Astrocyte (in vitro differentiated cells and primary cell): ENCODE measurements at regions not wholly inside any gene's neighbourhood (a gene's known extent, or its start where the extent isn't known, plus 50 kb on each side); places are given as distances from the start of the nearest gene placed in this dataset.

Experiments used
- DNase-seq: peaks from one replicate; pipeline ENCODE4 v3.0.0-alpha.2; 2010; ENCODE audit warnings: low read depth
- FAIRE-seq: peaks from 2 replicates; lab custom pipeline; 2011; peaks lifted over from hg19 to GRCh38; lab: Jason Lieb, UNC
- H2AFZ ChIP-seq: 2 replicates; pipeline ENCODE4 v1.6.0; 2012; ENCODE audit warnings: low read depth, low read length, inconsistent platforms
- H3K27ac ChIP-seq: 2 replicates; pipeline ENCODE4 v1.5.1; 2011; ENCODE audit warnings: low read depth, low read length, inconsistent platforms
- H3K27me3 ChIP-seq: 2 replicates; pipeline ENCODE4 v1.6.0; 2011; ENCODE audit warnings: low read length, inconsistent platforms; ENCODE audit not compliant: insufficient read depth
- H3K36me3 ChIP-seq: 2 replicates; pipeline ENCODE4 v1.5.1; 2011; ENCODE audit warnings: low read length, inconsistent platforms; ENCODE audit not compliant: insufficient read depth
- H3K4me1 ChIP-seq: 2 replicates; pipeline ENCODE4 v1.5.1; 2011; ENCODE audit warnings: low read length, inconsistent platforms; ENCODE audit not compliant: insufficient read depth
- H3K4me2 ChIP-seq: 2 replicates; pipeline ENCODE4 v1.6.0; 2012; ENCODE audit warnings: low read length, inconsistent platforms
- H3K4me3 ChIP-seq: 2 replicates; pipeline ENCODE4 v1.5.1; 2011; ENCODE audit warnings: low read depth, mild to moderate bottlenecking, low read length, inconsistent platforms; ENCODE audit not compliant: insufficient read depth
- H3K79me2 ChIP-seq: 2 replicates; pipeline ENCODE4 v1.6.0; 2012; ENCODE audit warnings: mild to moderate bottlenecking, low read length, inconsistent platforms; ENCODE audit not compliant: insufficient read depth
- H3K9ac ChIP-seq: 2 replicates; pipeline ENCODE4 v1.6.0; 2012; ENCODE audit warnings: mild to moderate bottlenecking, low read length, inconsistent platforms
- H3K9me3 ChIP-seq: 2 replicates; pipeline ENCODE4 v1.5.1; 2012; ENCODE audit warnings: low read depth, mild to moderate bottlenecking, low read length, inconsistent platforms; ENCODE audit not compliant: insufficient read depth
- H4K20me1 ChIP-seq: 2 replicates; pipeline ENCODE4 v1.6.0; 2012; ENCODE audit warnings: low read length, inconsistent platforms; ENCODE audit not compliant: insufficient read depth
- H3K27ac Mint-ChIP-seq: one replicate; pipeline ENCODE4 v1.8.0; 2021; ENCODE audit warnings: mild to moderate bottlenecking, mixed read lengths; ENCODE audit not compliant: unreplicated experiment
- H3K27me3 Mint-ChIP-seq: one replicate; pipeline ENCODE4 v1.8.0; 2021; ENCODE audit warnings: low read depth, mixed read lengths; ENCODE audit not compliant: unreplicated experiment
- H3K36me3 Mint-ChIP-seq: one replicate; pipeline ENCODE4 v1.8.0; 2021; ENCODE audit warnings: low read depth, mixed read lengths; ENCODE audit not compliant: unreplicated experiment
- H3K4me1 Mint-ChIP-seq: one replicate; pipeline ENCODE4 v1.8.0; 2021; ENCODE audit warnings: low read depth, mixed read lengths; ENCODE audit not compliant: unreplicated experiment
- H3K4me3 Mint-ChIP-seq: one replicate; pipeline ENCODE4 v1.8.0; 2021; ENCODE audit warnings: mild to moderate bottlenecking, moderate library complexity, mixed read lengths; ENCODE audit not compliant: unreplicated experiment
- H3K9me3 Mint-ChIP-seq: one replicate; pipeline ENCODE4 v1.8.0; 2021; ENCODE audit warnings: mild to moderate bottlenecking, mixed read lengths; ENCODE audit not compliant: unreplicated experiment
- EZH2 ChIP-seq: IDR thresholded peaks from 2 replicates; pipeline ENCODE4 v1.6.1; 2012; ENCODE audit warnings: mild to moderate bottlenecking, low read length, inconsistent platforms; ENCODE audit not compliant: insufficient read depth
- TF ChIP-seq, protein P1 (sequence below): IDR thresholded peaks from 2 replicates; pipeline ENCODE4 v1.5.1; 2011; ENCODE audit warnings: low read depth, mild to moderate bottlenecking, inconsistent platforms, low read length, moderate library complexity; ENCODE audit not compliant: insufficient read depth

DNA sequence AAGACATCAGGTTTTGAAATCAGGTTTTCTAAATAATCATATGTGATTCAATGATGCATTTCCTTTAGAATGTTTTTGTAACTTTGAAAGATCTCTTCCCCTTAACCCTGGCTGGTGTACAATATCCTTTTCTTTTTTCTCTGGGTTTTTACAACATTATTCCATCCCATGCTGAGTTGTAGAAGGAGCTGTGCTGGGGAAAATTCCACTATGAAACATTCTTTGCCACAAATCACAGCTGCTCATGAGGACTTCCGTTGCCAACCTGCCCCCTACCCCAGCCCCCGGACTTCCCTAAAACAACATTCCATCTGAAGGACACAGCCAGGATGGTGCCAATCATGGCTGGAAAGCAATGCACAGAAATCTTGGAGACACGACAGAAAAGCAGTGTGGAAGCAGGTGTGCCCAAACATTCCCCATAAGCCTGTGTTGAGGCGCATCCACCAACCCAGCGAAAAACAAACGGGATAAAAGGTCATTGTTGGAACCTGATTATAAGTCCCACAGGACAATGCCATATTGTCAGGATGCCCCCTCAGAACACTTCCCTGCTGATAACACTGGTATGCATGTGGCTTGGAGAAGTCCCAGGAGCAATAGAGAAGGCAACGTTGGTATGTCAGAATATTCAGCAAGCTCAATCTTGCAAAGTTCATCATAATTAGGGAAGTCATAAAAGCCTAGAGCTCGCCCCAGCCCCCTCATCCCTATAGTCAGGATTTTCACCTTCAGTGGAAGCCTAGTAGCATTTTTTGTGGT is 475.0 kb downstream of the HS3ST3B1 start:
- peak overlapping the region; percentile 20 for H3K4me3 ChIP-seq
- H3K79me2 ChIP-seq, result no peaks in the 10 kb centered on the region
- H3K9me3 ChIP-seq, result no peaks in the 10 kb centered on the region
- no peak overlapping the region for H3K4me3 Mint-ChIP-seq
- H3K4me1 Mint-ChIP-seq, result peaks cover 20% of the 10 kb centered on the region
- H3K36me3 Mint-ChIP-seq, result no peaks in the 10 kb centered on the region
- no peak overlapping the region for H2AFZ ChIP-seq
- H3K36me3 ChIP-seq, result no peaks in the 10 kb centered on the region
- peak overlapping the region; percentile 10 for H3K27ac Mint-ChIP-seq
- peaks cover 8% of the 10 kb centered on the region for H3K27me3 Mint-ChIP-seq
- peaks cover 16% of the 10 kb centered on the region for H3K4me1 ChIP-seq
- peak; percentile 18 for DNase-seq
- H4K20me1 ChIP-seq, result no peaks in the 10 kb centered on the region
- H3K4me2 ChIP-seq, result peak overlapping the region; percentile 46
- peaks cover 2% of the 10 kb centered on the region for H3K9me3 Mint-ChIP-seq
- no peak for FAIRE-seq
- no peak overlapping the region for H3K9ac ChIP-seq
- H3K27ac ChIP-seq, result peak overlapping the region; percentile 66
- TF ChIP-seq, protein P1, sequence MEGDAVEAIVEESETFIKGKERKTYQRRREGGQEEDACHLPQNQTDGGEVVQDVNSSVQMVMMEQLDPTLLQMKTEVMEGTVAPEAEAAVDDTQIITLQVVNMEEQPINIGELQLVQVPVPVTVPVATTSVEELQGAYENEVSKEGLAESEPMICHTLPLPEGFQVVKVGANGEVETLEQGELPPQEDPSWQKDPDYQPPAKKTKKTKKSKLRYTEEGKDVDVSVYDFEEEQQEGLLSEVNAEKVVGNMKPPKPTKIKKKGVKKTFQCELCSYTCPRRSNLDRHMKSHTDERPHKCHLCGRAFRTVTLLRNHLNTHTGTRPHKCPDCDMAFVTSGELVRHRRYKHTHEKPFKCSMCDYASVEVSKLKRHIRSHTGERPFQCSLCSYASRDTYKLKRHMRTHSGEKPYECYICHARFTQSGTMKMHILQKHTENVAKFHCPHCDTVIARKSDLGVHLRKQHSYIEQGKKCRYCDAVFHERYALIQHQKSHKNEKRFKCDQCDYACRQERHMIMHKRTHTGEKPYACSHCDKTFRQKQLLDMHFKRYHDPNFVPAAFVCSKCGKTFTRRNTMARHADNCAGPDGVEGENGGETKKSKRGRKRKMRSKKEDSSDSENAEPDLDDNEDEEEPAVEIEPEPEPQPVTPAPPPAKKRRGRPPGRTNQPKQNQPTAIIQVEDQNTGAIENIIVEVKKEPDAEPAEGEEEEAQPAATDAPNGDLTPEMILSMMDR, result no peak
- TF ChIP-seq EZH2, result no peak
- H3K27me3 ChIP-seq, result peaks cover 7% of the 10 kb centered on the region

- peaks cover 3% of the 10 kb centered on the region for H3K27me3 ChIP-seq
- no peak overlapping the region for H3K4me3 ChIP-seq
- no peak overlapping the region for H2AFZ ChIP-seq
- peaks cover 20% of the 10 kb centered on the region for H3K4me1 Mint-ChIP-seq
- H3K36me3 Mint-ChIP-seq, result no peaks in the 10 kb centered on the region
- H3K36me3 ChIP-seq, result no peaks in the 10 kb centered on the region
- H3K9ac ChIP-seq, result no peak overlapping the region
- H3K27ac Mint-ChIP-seq, result no peak overlapping the region
- no peak for TF ChIP-seq EZH2
- TF ChIP-seq, protein P1, result no peak
- H3K27me3 Mint-ChIP-seq, result peaks cover 8% of the 10 kb centered on the region
- H3K4me1 ChIP-seq, result peaks cover 16% of the 10 kb centered on the region
- no peak overlapping the region for H3K4me3 Mint-ChIP-seq
- H3K9me3 ChIP-seq, result no peaks in the 10 kb centered on the region
- no peaks in the 10 kb centered on the region for H4K20me1 ChIP-seq
- H3K79me2 ChIP-seq, result no peaks in the 10 kb centered on the region
- FAIRE-seq (no peak), DNase-seq (no peak)
- H3K4me2 ChIP-seq, result no peak overlapping the region
- peaks cover 2% of the 10 kb centered on the region for H3K9me3 Mint-ChIP-seq
- no peak overlapping the region for H3K27ac ChIP-seq
Observed at GRCh38 chr17:14774774-14775173, 473.9 kb downstream of the HS3ST3B1 start.

- Mint-ChIP-seq H3K4me3 (no peak overlapping the region), H3K27me3 (no peaks in the 10 kb centered on the region)
Observed at GRCh38 chr17:14772776-14773175, 471.9 kb downstream of the HS3ST3B1 start.

More at GRCh38 chr17:14772776-14773175, 471.9 kb downstream of the HS3ST3B1 start:
- TF ChIP-seq EZH2, result no peak
- TF ChIP-seq, protein P1, result no peak
- H3K4me3 ChIP-seq, result no peak overlapping the region
- no peak overlapping the region for H3K4me2 ChIP-seq
- peaks cover 20% of the 10 kb centered on the region for H3K4me1 Mint-ChIP-seq
- H3K4me1 ChIP-seq, result peaks cover 16% of the 10 kb centered on the region
- no peaks in the 10 kb centered on the region for H3K27me3 ChIP-seq
- H3K9ac ChIP-seq, result no peak overlapping the region
- H3K36me3 ChIP-seq, result no peaks in the 10 kb centered on the region
- H4K20me1 ChIP-seq, result no peaks in the 10 kb centered on the region
- no peaks in the 10 kb centered on the region for H3K36me3 Mint-ChIP-seq
- no peak for FAIRE-seq
- no peaks in the 10 kb centered on the region for H3K9me3 ChIP-seq
- no peak overlapping the region for H2AFZ ChIP-seq
- no peak overlapping the region for H3K27ac Mint-ChIP-seq
- H3K79me2 ChIP-seq, result no peaks in the 10 kb centered on the region
- H3K27ac ChIP-seq, result no peak overlapping the region
- DNase-seq, result no peak
- H3K9me3 Mint-ChIP-seq, result peaks cover 2% of the 10 kb centered on the region
